GM23248 (cell line): ENCODE measurements at regions not wholly inside any gene's neighbourhood (a gene's known extent, or its start where the extent isn't known, plus 50 kb on each side); places are given as distances from the start of the nearest gene placed in this dataset.

Source experiments
- EZH2 ChIP-seq: fragments of 200-600 bp; sonication (generic); IDR thresholded peaks from 2 replicates; pipeline ENCODE4 v1.6.1; 2018; ENCODE audit warnings: antibody characterized with exemption, mild to moderate bottlenecking; ENCODE audit not compliant: insufficient read depth, poor library complexity, severe bottlenecking
- EZH2phosphoT487 ChIP-seq: fragments of 200-600 bp; sonication (generic); IDR thresholded peaks from 2 replicates; pipeline ENCODE4 v1.6.1; 2018; ENCODE audit warnings: antibody characterized with exemption, moderate library complexity, mild to moderate bottlenecking, low read depth; ENCODE audit not compliant: insufficient read depth

GRCh38 chr5:106882035-106882434 lies 788.7 kb downstream of the EFNA5 start:
- no peak for TF ChIP-seq EZH2phosphoT487
- TF ChIP-seq EZH2: no peak
